ENCODE measurements at regions not wholly inside any gene's neighbourhood (a gene's known extent, or its start where the extent isn't known, plus 50 kb on each side); places are given as distances from the start of the nearest gene placed in this dataset.

DNA sequence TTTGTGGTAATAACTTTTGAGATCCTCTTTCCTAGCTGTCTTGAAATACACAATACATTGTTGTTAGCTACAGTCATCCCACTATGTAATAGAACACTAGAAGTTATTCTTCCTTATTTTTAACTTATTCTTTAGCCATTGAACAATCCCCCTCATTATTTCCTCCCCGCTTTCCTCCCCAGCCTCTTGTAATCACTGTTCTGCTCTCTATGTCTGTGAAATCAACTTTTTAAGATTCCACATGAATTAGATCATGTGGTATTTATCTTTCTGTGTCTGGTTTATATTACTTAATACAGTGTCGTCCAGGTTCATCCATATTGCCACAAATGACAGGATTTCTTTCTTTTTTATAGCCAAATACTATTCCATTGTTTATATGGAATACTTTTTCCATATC, 72.9 kb downstream of the SLC10A2 start:
- TF ChIP-seq POLR2AphosphoS5 (IDR thresholded peaks at IDR 0.05; ENCODE audit: low read depth, low read length): no peak
- TF ChIP-seq POLR2A (IDR thresholded peaks at IDR 0.05; ENCODE audit: low read depth, low read length): no peak

Data from GM12892 (cell line).